GM21447 (cell line): ENCODE measurements at regions not wholly inside any gene's neighbourhood (a gene's known extent, or its start where the extent isn't known, plus 50 kb on each side); places are given as distances from the start of the nearest gene placed in this dataset.

ENCODE experiments used
- ATAC-seq: cut with Tn5 transposase; IDR thresholded peaks from one replicate; pipeline ENCODE4 v1.9.1; 2021; ENCODE audit not compliant: unreplicated experiment

GRCh38 chr17:74005790-74006189 lies 197.7 kb upstream of the RPL38 start:
- ATAC-seq: no peak

DNA sequence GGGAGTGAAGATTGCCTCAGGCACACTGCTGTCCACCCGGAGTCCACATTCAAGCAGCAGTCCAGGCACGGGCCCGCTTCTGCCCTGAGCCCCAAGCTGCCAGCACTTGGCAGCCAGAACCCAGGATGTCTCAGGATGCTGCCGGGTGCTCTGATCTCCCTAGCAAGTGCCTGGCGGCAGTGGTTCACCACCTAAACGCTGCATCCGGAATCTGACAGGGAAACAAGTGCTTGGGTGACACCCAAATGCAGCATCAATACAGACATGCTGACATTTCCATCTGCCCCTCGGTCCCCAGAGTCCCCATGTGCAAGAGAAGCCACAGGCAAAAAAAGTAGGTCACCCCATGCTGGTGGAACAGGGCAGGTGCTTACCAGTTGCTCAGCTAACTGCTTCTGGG lies 197.1 kb upstream of the RPL38 start:
- no peak for ATAC-seq

DNA sequence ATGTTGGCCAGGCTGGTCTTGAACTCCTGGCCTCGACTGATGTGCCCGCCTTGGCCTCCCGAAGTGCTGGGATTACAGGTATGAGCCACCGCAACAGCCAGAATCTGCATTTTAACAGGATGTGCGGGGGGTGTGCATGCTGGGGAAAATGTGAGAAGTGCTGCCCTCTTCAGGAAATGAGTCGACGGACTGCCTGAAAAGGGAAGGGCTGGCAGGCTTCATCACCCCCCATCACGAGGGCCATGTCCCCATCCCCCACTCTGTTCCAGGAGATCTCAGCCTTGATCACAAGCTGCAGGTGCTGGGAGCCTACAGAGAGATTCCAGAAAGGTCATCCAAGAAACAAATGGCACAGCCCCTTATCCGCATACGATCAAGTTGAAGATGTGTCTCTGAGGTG lies 195.3 kb upstream of the RPL38 start:
- ATAC-seq: no peak

DNA sequence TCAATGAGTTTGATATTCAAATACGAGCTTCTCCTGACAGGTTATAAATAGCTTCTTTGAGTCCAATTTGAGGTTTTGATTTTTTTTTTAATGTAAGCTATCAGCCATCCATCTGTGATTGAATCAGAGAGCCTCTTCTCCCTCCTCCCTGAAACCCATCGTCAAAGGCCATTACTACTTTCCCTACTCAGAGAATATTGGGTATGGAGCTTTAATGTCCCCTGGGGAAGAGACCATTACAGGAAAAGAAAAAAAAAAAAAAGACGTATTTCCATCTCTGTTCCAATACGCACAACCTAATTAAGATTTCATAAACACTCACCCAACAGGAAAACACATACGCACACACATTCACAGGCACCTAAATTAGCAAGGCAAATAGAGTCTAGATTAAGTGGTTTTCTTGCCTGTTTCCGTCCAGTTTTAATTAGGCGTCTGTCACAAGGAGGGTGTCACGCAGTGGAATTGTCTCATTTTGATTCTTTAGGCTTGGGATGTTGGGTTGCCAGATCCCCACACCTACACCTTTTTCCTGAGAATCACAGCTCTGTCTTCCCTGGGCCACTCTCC lies 194.3 kb upstream of the RPL38 start:
- no peak for ATAC-seq

DNA sequence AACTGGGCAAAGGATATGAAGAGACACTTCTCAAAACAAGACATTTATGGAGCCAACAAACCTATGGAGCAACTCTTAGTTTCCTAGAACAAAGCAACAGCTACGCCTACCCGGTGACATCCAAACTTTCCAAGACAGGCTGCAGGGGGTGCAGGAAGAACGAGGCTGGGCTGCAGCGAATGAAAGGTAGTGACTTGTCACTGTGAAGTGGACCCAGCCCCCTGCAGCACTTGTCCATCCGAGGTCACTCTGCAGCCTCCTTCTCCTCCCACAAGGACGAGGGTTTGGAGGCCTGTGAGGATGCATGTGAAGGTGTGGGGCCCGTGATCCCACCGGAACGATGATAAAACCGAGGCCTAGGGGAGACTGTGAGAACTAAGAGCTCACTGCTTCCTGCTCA lies 192.6 kb upstream of the RPL38 start:
- no peak for ATAC-seq

DNA sequence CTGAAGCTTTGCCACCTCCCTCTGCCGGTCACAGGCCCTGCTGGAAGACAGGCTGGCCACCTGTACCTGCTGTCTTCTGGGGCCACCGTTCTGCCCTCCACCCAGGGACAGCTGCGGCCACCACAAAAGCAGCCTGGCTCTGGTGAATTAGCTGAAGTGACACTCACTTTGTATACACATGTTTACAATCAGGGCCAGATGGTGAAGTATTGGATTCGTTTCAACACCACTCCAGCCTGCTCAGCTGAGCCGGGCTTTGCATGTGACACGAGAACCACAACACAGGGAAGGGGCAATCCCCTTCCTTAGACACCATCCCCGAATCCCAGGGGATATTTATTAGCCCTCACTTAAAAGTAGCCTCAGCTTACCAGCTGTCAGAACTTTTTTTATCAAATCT lies 191.5 kb upstream of the RPL38 start:
- no peak for ATAC-seq

DNA sequence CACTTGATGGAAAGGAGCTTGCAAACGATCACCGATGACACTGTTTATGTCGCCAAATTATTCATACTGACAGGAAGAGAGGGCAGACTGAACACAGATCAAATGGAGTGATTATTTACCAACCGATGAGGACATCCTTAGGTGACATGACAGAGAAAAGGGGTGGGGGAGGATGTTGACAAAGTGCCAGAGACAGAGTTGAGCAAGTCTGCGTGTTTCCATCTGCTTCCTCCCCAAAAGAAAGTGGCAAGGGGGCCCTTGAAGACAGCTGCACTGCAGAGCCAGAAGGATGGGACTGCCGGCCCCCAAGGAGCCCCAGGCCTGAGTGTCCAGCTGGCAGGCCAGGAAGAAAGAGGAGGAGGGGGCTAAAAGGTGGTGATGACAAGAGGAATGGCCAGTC lies 191.0 kb upstream of the RPL38 start:
- no peak for ATAC-seq

GRCh38 chr17:74015316-74015715 lies 188.2 kb upstream of the RPL38 start:
- ATAC-seq: no peak

- ATAC-seq: no peak
These were observed 187.5 kb upstream of the RPL38 start for GRCh38 chr17:74015990-74016389.

DNA sequence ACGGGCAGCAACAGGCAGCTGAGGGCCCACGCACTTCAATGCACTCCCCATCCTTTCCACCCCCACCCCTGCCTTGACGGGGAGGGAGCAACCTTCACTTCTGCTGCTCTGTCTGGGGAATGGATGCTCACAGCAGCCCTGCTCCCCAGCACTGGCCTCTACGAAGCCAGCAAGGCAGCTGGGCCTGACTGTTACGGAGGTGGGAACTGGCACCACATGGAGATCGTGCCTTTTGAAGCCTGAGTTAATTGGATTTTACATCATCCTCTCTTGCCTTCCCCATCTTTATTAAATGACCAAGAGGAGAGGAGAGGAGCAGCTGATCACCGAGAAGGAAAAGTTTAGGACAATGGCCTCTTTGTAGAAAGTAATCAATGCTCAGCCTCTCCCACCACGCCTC lies 187.0 kb upstream of the RPL38 start:
- ATAC-seq: no peak

GRCh38 chr17:74017466-74017865 lies 186.0 kb upstream of the RPL38 start:
- no peak for ATAC-seq

- ATAC-seq: no peak
These were observed 185.4 kb upstream of the RPL38 start for GRCh38 chr17:74018115-74018514.

DNA sequence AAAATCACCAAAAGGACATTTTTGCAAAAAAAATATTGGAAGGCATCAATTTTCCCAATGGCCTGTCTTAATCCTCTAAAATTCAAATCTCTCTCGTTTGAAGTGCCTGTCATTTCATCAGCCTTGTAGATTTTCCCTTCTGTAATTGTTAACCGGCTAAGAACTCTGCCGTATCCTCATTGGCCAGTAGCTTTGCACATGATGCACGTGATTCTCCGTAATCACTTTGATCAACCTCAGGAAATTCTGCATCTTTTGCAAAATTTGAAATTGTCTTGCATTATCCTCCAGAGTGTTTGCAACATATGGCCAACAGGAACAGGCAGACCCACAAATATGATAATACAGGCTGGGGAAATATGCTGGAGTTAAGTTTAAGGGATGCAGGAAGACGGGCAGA lies 184.2 kb upstream of the RPL38 start:
- no peak for ATAC-seq

- ATAC-seq: no peak
These were observed 183.6 kb upstream of the RPL38 start for GRCh38 chr17:74019860-74020259.

- no peak for ATAC-seq
These were observed 183.0 kb upstream of the RPL38 start for GRCh38 chr17:74020522-74020921.

- ATAC-seq: no peak
These were observed 178.5 kb upstream of the RPL38 start for GRCh38 chr17:74024871-74025531.

DNA sequence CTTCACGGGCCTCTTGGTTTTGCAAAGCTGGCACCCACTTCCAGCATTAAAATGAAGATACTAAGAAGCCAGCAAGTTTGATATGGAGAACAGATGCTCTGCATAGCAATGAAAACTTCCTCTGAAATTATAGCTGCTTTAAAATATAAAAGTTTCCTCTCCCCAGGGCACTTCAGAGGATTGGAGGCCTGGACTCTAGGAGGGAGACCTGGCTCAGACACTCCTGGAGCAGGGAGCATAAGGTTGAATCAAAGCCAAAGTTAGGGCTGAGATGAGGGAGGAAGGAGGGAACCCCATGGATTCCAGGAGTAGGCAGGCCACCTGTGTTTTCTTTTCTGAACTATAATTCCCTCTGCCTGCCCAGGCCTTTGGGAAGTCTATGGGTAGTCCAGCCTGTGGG lies 176.0 kb upstream of the RPL38 start:
- ATAC-seq: no peak

DNA sequence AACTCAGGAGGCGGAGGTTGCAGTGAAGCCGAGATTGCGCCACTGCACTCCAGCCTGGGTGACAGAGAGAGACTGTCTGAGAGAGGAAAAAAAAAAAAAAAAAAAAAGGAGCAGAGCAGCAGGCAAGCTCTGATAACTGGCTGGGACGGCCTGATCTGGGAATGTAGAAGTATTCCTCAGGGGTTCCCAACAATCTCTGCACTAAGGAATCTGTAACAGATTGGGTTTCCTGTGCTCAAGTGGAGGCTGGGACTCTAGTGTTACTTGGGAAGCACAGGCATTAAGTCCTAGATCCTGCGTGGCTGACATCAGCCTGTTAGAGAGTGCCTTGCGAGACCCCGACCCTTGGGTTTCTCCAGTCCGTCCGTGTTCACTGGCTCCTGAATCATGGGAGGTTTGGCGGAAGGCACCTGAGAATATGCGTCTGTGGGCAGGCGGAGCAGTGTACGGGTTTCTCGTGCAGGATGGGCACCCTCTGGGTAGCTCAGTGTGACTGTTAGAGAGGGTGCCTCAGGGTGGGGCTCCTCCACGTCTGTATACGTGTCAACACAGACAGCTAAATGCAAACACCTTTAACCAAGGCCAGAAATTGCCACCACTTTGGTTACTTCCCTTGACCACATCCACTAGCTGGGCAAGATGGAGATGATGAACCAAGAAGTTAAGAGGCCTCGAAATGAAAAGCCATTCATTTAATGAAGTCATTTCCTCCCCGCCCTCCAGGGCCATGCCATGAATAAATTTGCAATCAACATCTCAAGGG lies 174.9 kb upstream of the RPL38 start:
- no peak for ATAC-seq

DNA sequence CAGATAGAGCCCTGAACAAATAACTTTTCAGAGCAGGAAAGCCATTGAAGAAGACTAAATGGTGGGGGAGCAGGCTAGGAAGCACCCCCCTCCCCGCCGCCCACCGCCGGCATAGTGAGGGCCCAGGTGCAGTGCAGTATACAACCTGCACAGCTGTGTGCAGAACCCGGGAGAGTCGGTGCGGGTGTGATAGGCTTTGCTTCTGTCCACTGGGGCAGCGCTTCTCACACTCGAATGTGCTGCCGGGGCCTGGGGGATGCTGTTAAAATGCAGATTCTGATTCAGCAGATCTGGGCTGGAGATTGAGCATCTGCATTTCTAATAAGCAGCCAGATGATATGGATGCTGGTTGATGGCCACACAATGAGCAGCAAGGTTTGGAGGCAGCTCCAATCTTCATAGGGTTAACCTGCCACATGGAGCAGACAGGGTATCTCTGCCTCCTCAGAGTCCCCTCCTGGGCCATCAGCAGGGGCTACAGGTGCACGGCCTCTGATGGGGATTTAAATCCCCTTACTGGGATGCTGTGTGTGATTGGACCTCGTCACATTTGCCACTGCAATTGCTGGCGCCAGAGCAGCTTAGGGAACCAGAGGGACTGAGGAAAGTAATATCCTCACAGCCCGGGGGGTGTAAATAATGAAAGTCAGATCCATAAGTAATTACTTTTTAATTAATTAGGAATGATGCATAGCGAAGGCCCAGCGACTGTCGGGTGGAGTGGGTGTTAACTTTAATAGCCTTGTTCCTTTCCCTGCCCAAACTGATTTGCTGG lies 172.0 kb upstream of the RPL38 start:
- ATAC-seq: no peak

DNA sequence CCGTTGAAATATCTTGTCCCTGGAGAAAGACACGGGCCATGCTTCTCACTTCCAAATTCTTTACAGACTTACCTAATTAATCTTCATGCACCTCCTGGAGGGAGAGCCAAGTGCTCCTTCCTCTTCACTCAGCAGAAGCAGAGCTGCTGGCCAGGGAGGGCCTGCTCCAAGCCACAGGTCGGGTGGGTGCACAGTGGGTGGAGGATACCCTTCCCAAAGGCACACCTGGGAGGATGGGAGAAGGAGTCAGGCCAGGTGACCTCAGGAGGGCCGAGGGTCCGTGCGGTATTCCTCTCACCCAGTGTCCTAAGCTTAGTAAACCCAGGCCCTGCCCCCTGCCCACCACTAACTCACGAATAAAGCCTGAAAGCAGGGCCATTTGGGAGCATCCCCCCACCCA lies 171.3 kb upstream of the RPL38 start:
- no peak for ATAC-seq

DNA sequence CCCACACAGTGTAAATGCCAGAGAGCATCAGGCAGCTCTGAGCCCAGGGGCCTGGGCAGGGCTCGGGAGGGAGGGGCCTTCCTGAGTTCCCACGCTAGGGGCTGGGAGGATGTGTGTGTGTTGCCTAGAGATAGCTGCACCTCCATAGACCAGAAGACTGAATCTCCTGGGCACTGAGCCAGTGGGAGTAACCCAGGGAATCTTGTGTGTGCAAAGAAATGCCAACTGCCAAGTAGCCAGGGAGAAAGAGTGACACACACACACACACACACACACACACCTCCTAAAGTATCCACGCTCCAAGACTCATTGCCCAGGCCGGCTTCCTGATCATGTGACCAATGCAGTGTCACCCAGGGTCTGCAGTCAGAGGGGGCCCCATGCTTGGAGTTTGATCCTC lies 166.2 kb upstream of the RPL38 start:
- ATAC-seq: no peak

- ATAC-seq: no peak
These were observed 163.2 kb upstream of the RPL38 start for GRCh38 chr17:74040291-74040690.
